ENCODE measurements at regions not wholly inside any gene's neighbourhood (a gene's known extent, or its start where the extent isn't known, plus 50 kb on each side); places are given as distances from the start of the nearest gene placed in this dataset.

- no peak for TF ChIP-seq POLR2AphosphoS5 (IDR thresholded peaks at IDR 0.05; ENCODE audit: low read depth, low read length)
- TF ChIP-seq POLR2A (IDR thresholded peaks at IDR 0.05; ENCODE audit: low read depth, low read length): no peak
Measured at GRCh38 chr10:4265964-4266363, 481.0 kb upstream of the KLF6 start.

Data from GM12892 (cell line).